GM12872 (cell line): ENCODE measurements at regions not wholly inside any gene's neighbourhood (a gene's known extent, or its start where the extent isn't known, plus 50 kb on each side); places are given as distances from the start of the nearest gene placed in this dataset.

Source experiments
- TF ChIP-seq, protein P1 (sequence below): IDR thresholded peaks from 3 replicates; pipeline ENCODE4 v1.5.1; 2011; ENCODE audit warnings: low read depth, mild to moderate bottlenecking, low read length, moderate library complexity; ENCODE audit not compliant: insufficient read depth

GRCh38 chr10:30705625-30706149 is 76.1 kb upstream of the LYZL2 start:
- TF ChIP-seq, protein P1, sequence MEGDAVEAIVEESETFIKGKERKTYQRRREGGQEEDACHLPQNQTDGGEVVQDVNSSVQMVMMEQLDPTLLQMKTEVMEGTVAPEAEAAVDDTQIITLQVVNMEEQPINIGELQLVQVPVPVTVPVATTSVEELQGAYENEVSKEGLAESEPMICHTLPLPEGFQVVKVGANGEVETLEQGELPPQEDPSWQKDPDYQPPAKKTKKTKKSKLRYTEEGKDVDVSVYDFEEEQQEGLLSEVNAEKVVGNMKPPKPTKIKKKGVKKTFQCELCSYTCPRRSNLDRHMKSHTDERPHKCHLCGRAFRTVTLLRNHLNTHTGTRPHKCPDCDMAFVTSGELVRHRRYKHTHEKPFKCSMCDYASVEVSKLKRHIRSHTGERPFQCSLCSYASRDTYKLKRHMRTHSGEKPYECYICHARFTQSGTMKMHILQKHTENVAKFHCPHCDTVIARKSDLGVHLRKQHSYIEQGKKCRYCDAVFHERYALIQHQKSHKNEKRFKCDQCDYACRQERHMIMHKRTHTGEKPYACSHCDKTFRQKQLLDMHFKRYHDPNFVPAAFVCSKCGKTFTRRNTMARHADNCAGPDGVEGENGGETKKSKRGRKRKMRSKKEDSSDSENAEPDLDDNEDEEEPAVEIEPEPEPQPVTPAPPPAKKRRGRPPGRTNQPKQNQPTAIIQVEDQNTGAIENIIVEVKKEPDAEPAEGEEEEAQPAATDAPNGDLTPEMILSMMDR = no peak

DNA sequence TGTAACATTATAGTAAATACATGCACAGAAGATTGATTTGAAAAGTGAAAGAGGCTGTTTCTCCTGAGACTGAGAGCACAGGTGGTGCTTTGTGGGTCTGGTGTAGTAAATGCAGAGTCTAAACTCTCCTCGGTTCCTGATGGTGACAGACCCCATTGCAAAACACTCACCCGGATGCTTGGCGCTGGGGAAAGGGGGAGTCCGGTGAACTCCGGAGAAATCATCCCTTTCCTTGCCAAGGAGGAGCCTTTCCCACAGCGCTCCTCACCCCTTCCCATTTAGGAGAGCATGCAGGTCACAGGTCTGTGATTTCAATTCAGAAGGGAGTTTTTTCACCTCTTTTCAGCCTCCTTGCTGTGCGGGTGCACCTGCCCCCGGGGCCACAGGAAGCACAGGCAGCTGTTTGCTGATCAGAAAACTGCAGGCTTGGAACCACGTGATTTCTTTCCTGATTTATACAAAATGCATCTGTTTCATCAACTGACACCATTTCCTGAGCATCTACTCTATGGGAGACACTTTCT is 75.6 kb upstream of the LYZL2 start:
- TF ChIP-seq, protein P1 = no peak

GRCh38 chr10:30704026-30704600 is 74.6 kb upstream of the LYZL2 start:
- TF ChIP-seq, protein P1 = no peak

DNA sequence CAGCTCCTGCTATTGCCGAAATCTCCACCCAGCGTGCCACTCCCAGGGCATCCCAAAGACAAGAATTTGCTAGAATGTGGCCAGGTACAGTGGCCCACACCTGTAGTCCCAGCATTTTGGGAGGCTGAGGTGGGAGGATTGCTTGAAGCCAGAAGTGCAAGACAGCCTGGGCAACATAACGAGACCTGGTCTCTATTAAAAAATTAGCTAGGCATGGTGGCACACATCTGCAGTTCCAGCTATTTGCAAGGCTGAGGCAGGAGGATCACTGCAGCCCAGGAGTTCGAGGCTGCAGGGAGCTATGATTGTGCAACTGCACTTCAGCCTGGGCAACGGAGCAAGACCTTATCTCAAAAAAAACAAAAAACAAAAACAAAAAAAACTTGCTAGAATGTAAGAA is 73.3 kb upstream of the LYZL2 start:
- TF ChIP-seq, protein P1 = no peak

DNA sequence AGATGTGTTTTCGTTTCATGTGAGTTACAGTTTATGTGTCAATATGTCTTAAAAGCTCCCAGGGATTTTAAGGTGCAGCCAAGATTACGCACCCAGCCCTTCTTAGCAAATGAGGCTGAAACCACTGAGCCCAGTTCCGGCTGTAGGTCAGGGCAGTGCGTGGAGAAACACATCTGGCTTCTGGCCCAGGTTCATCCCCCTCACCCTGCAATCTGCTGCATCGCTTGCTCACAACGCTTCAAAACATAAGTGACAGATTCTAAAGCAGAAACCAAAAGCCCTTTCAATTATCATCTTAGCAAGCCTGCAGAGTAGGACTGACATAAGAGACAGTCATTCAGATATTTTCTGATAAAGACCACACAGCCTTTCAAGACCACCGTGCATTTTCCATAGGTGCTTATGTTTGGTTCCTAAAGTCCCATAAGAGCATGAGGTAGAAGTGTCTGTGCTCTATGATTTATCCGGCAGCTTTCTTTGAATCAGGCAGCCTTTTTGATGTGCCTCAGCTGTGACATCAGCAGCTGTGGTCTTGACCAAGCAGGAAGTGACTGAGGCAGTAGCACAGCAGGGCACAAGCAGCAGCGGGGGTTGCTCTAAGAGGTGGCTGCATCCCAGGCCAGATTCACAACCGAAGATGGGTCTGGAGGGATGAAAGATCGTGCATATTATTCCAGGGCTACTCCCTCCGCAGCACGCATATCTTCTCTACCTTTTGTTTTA is 72.1 kb upstream of the LYZL2 start:
- TF ChIP-seq, protein P1 = no peak

GRCh38 chr10:30697806-30698205 is 68.3 kb upstream of the LYZL2 start:
- TF ChIP-seq, protein P1 = no peak

DNA sequence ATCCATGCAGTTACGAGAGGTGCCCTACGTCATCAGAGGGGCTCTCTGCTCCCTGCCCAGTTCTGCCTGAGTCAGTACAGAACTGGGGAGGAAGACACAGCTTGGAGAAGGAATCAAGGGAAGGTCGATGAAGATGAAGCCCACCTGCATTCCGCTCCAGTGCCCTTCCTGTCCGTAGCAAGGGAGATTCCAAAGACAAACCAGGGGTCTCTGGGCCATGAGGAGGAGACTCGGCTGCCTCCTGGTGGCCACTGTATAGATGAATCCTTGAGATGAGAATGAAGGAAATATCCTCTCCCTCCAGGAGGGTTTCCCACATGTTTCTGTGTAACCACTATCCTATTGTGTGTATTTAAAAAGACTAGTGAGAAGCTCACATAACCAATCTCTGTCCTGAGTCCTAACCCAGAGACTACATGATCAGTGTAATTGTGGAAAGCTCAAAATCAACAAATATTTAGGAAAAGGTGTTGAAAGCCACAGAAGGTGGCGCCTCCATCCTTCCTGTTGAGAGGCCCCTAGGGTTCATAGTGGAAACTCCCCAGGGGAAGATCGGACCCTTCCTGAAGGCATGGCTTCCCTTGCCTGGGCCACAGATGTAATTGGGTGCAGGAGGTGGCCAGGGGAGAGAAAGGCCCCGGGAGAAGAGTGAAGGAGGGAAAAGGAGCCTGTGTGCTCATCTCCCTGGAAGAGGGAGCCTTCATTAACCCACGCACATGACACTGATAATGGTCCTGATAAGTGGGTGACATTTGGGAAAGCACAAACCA is 67.0 kb upstream of the LYZL2 start:
- TF ChIP-seq, protein P1 = peak; percentile 37
